GM21825 (cell line): ENCODE measurements at regions not wholly inside any gene's neighbourhood (a gene's known extent, or its start where the extent isn't known, plus 50 kb on each side); places are given as distances from the start of the nearest gene placed in this dataset.
"Not testable (repeated sequence)": the region's sequence is repeated elsewhere in the genome, so short reads cannot be mapped to it uniquely, and the experiment has no call there.

Experiments
- ATAC-seq: cut with Tn5 transposase; IDR thresholded peaks from one replicate; pipeline ENCODE4 v1.9.1; 2021; ENCODE audit warnings: mild to moderate bottlenecking, moderate library complexity; ENCODE audit not compliant: unreplicated experiment

DNA sequence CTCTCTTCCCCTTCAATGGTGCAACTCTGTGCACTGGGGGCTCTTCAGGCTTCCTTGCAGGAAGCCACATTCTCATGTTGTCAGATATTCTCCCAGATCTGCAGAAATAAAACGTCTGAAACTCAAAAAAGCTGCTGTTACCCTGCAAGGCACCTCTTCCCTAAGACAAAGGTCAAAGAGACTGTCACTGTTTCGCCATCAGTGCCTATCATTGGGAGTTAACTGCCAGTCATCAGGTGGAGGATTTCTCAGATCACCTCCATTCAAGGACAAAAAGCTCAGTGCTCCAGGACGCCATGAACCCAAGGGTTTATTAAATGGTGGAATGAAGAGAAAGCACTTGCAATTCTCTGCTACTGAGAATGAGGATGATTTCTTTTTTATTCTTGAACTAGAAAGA is 144.6 kb upstream of the PALS2 start:
- no peak for ATAC-seq

- no peak for ATAC-seq
Observed at GRCh38 chr7:24432677-24433076, 140.6 kb upstream of the PALS2 start.

- no peak for ATAC-seq
Observed at GRCh38 chr7:24434972-24435371, 138.3 kb upstream of the PALS2 start.

- no peak for ATAC-seq
Observed at GRCh38 chr7:24436131-24436920, 136.9 kb upstream of the PALS2 start.

- ATAC-seq: no peak
Observed at GRCh38 chr7:24438232-24438631, 135.0 kb upstream of the PALS2 start.

DNA sequence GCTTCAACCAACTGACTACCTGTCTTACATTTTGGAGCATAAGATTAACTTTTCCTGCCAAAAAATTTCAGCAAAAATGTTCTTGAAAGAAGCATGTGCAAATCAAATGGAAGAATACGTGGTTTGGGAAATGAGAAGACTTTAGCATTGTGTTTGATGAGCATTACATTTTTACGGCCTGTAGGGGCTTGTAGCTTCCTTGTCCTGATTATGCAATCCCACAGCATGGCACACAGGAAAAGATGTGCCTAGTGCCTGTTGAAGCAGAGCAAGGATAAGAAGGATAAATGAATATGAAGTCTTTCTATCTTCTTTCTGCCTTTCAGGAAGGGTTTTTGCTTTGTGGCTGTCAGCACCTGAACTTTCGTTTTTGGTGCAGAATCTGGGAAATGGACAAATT is 134.1 kb upstream of the PALS2 start:
- ATAC-seq: not testable (repeated sequence)

GRCh38 chr7:24440892-24441291 is 132.4 kb upstream of the PALS2 start:
- no peak for ATAC-seq

DNA sequence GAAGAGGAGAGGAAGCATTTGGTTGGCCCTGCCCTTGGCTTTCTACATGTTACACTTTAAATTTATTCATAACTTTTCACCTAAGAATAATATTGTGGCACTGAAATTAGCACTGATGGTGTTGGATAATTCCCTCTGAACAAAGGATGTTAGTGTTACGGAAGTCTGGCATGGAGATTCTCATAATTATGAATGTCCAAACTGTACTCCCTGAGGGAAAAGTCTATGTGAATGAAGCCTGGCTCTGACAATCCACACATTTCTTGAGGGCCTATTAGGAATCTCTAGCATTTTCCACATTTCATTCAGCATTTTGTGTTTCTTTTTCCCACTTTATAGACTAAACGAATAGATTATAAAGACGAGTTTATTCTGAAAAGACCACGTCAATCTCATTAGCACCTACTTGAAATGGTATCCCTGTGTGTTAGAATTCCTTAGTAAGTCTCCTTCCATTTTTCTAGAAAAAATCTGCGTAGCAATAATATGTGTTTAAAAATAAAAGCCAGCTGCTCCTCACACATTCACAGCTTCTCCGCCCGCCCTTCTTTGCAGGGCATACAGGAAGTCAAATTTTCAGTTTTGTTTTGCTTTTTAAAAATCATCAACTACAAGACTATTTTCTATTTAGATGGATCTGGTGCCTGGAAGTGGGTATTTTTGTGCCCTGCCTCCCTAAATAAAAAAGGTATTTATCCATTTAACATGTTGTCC is 131.8 kb upstream of the PALS2 start:
- ATAC-seq: no peak

GRCh38 chr7:24442170-24442777 is 131.0 kb upstream of the PALS2 start:
- ATAC-seq: no peak

GRCh38 chr7:24444666-24445440 is 128.4 kb upstream of the PALS2 start:
- ATAC-seq: no peak

- ATAC-seq: no peak
Observed at GRCh38 chr7:24448038-24448437, 125.2 kb upstream of the PALS2 start.

GRCh38 chr7:24449416-24449815 is 123.8 kb upstream of the PALS2 start:
- ATAC-seq: not testable (repeated sequence)

DNA sequence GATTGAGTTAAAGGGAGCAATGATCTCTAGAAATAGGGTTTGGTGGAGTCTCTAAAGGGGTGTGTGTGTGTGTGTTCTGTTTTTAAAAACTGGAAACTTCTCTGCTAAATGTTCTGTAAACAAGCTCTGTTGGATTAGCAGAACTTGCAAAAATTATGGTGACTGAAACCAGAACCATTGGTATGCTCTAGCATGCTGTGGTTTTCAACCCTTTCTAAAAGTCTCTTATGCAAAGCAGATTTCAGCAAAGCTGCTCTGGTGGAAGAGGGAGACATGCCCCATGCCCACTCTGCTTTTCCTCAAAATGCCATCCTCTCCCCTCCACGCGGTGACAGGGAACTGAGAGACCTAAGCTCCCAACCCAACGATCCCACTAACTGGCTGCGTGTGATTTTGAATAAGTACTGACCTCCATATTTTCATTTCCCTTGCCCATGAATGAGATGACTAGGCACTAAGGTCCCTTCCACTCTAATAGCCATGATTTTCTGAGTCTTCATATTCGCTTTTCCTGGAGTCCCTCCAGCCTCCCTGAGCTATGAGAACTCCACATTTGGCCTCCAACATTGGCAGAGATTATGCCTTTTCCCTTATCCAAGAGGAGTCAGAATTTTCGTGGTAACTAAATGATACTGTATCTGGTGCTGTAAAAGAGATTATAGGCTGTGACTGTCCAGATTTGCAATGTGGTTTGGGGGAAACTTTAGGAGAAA is 117.3 kb upstream of the PALS2 start:
- peak; percentile 77 for ATAC-seq

- no peak for ATAC-seq
Observed at GRCh38 chr7:24456526-24457218, 116.6 kb upstream of the PALS2 start.

DNA sequence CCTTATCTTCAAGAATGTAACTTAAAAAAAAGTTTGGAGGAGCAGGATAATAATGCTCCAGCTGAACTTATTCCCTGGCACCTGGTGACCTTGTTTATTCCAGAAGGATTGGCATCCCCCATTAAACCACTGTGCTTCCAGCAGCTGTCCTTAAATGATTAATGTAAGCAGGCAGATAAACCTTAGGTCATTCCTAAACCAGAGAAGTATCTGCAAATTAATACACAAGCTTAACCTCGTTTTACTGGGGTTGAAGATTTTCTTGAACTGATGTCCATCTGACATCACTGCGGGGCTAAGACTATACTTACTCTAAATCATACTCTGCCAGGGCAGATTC is 116.1 kb upstream of the PALS2 start:
- no peak for ATAC-seq

GRCh38 chr7:24462117-24462516 is 111.1 kb upstream of the PALS2 start:
- no peak for ATAC-seq

- no peak for ATAC-seq
Observed at GRCh38 chr7:24462984-24463383, 110.3 kb upstream of the PALS2 start.

GRCh38 chr7:24463474-24463873 is 109.8 kb upstream of the PALS2 start:
- ATAC-seq: no peak

- ATAC-seq: no peak
Observed at GRCh38 chr7:24464861-24465260, 108.4 kb upstream of the PALS2 start.

DNA sequence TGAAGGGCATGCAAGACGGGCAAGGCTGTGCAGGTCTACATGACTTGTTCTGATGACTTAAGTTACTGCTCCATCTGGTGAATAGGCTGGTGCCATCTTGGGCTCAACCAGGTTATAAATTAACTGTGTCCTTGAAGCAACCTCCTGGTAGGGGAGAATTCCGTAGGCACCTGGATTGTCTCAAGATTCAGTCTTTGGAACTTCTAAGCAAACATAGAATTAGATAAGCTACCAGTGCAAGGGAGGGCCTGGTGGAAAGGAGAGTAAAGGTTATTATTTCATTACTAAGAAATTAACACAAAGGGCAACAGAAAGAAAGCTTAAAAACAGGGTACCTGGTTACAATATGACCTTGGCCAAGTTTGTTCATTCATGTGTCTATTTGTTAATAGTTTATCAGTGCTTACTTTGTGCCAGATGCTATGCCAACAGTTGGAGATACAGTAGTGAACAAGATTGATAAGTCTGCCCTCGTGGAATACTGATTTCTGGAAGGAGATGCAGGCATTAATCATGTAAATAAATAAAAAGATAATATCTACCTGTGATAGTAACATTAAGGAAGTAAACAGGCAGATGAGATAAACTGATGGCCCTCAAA is 107.0 kb upstream of the PALS2 start:
- ATAC-seq: no peak
